Liver (tissue), 3 donors: ENCODE measurements at regions not wholly inside any gene's neighbourhood (a gene's known extent, or its start where the extent isn't known, plus 50 kb on each side); places are given as distances from the start of the nearest gene placed in this dataset.

Experiments
- ATF3 ChIP-seq: IDR thresholded peaks from 2 replicates; pipeline ENCODE4 v1.6.1; 2016; ENCODE audit warnings: antibody characterized with exemption
- CTCF ChIP-seq: fragments of 150-350 bp; IDR thresholded peaks from 2 replicates; pipeline ENCODE4 v1.5.1; 2017; ENCODE audit warnings: improper control_type of control experiment, low read depth, low read length; ENCODE audit not compliant: missing input control
- EGR1 ChIP-seq, 2 donors: IDR thresholded peaks; 2 replicates each; pipeline ENCODE4 v1.6.1; 2016 to 2018; ENCODE audit warnings: antibody characterized with exemption in 2 of 2, low read depth in 2 of 2
- FOXA1 ChIP-seq: IDR thresholded peaks from 2 replicates; pipeline ENCODE4 v1.6.1; 2016; ENCODE audit warnings: antibody characterized with exemption
- GABPA ChIP-seq, 2 donors: IDR thresholded peaks in 1 of 2; conservative IDR thresholded peaks in 1 of 2; 2 replicates each; pipeline ENCODE4 v1.6.1; 2016; ENCODE audit warnings: antibody characterized with exemption in 2 of 2, mild to moderate bottlenecking in 1 of 2, moderate library complexity in 1 of 2
- HNF4G ChIP-seq: IDR thresholded peaks from 2 replicates; pipeline ENCODE4 v1.6.1; 2016; ENCODE audit warnings: antibody characterized with exemption
- JUND ChIP-seq, 2 donors: IDR thresholded peaks; 2 replicates each; pipeline ENCODE4 v1.6.1; 2016; ENCODE audit warnings: antibody characterized with exemption in 2 of 2
- MAX ChIP-seq: IDR thresholded peaks from 2 replicates; pipeline ENCODE4 v1.6.1; 2016; ENCODE audit warnings: antibody characterized with exemption
- RAD21 ChIP-seq, 2 donors: IDR thresholded peaks; 2 replicates each; pipeline ENCODE4 v1.6.1; 2016; ENCODE audit warnings: antibody characterized with exemption in 2 of 2, mild to moderate bottlenecking in 2 of 2
- REST ChIP-seq: IDR thresholded peaks from 2 replicates; pipeline ENCODE4 v1.6.1; 2016; ENCODE audit warnings: antibody characterized with exemption, mild to moderate bottlenecking
- SP1 ChIP-seq: IDR thresholded peaks from 2 replicates; pipeline ENCODE4 v1.6.1; 2018; ENCODE audit warnings: antibody characterized with exemption, mild to moderate bottlenecking
- TAF1 ChIP-seq: conservative IDR thresholded peaks from 2 replicates; pipeline ENCODE4 v1.6.1; 2016; ENCODE audit warnings: antibody characterized with exemption, mild to moderate bottlenecking
- YY1 ChIP-seq: IDR thresholded peaks from 2 replicates; pipeline ENCODE4 v1.6.1; 2016; ENCODE audit warnings: antibody characterized with exemption, mild to moderate bottlenecking
- ZBTB33 ChIP-seq: IDR thresholded peaks from 2 replicates; pipeline ENCODE4 v1.6.1; 2016; ENCODE audit warnings: antibody characterized with exemption
- donor health status: healthy.
- donor health status: healthy.

GRCh38 chr13:73677048-73677601 lies 457.1 kb downstream of the KLF12 start:
- TF ChIP-seq CTCF (no peak), ATF3 (no peak), REST (no peak), GABPA (IDR thresholded peaks at IDR 0.05 in 1 of 2, conservative IDR thresholded peaks at IDR 0.05 in 1 of 2) (no peak), YY1 (no peak), ZBTB33 (no peak), FOXA1 (no peak), EGR1 (IDR thresholded peaks at IDR 0.05; ENCODE audit: low read depth in 2 of 2) (no peak), TAF1 (no peak), RAD21 (IDR thresholded peaks at IDR 0.05) (no peak), JUND (IDR thresholded peaks at IDR 0.05) (no peak), HNF4G (no peak), MAX (no peak), SP1 (no peak)
